HCT116 (cell line): ENCODE measurements at regions not wholly inside any gene's neighbourhood (a gene's known extent, or its start where the extent isn't known, plus 50 kb on each side); places are given as distances from the start of the nearest gene placed in this dataset.
"Not testable (repeated sequence)": the region's sequence is repeated elsewhere in the genome, so short reads cannot be mapped to it uniquely, and the experiment has no call there.

Experiments
- ATAC-seq: fragments of 200-7000 bp; cut with Tn5 transposase; 2 replicates; pipeline ENCODE4 v1.9.1; 2020; ENCODE audit warnings: mild to moderate bottlenecking, moderate library complexity
- BruUV-seq: library from RNA; stranded (reverse); fragments of 400-500 nt; replicated peaks from 2 replicates; lab custom pipeline; 2021; lab: Mats Ljungman, UMichigan
- CTCF ChIA-PET: fragments of 300-600 bp; sonication (Branson Sonifier 250); formaldehyde crosslinking; loops from one replicate; lab custom pipeline; 2021; ENCODE audit warnings: antibody characterized with exemption; lab: Charles Lee
- POLR2A ChIA-PET: fragments of 300-600, 350-600 bp; sonication (Branson Sonifier 250); formaldehyde crosslinking; loops from one replicate; lab custom pipeline; 2021; ENCODE audit warnings: antibody characterized with exemption; lab: Charles Lee
- RAD21 ChIA-PET, 2 experiments: fragments of 300-600 bp; sonication (Branson Sonifier 250); formaldehyde crosslinking; loops; one replicate each; lab custom pipeline; 2023; ENCODE audit warnings: low total read pairs in 2 of 2; ENCODE audit not compliant: uncharacterized antibody in 2 of 2, unreplicated experiment in 2 of 2, low non-redundant PET in 1 of 2; lab: Charles Lee
- DNase-seq: peaks from one replicate; pipeline ENCODE4 v3.0.0-alpha.2; 2010; ENCODE audit warnings: low read depth, low spot score
- H2AFZ ChIP-seq: fragments of 200-600 bp; shearing (Covaris generic), sonication (generic); 2 replicates; pipeline ENCODE4 v1.6.1; 2017; ENCODE audit warnings: low read depth, mixed run types, mixed read lengths, antibody characterized with exemption, low read length; ENCODE audit not compliant: poor library complexity, severe bottlenecking
- H3K27ac ChIP-seq: 2 replicates; pipeline ENCODE4 v1.5.1; 2012; ENCODE audit warnings: low read depth, low read length
- H3K27me3 ChIP-seq: fragments of 200-600 bp; sonication (generic); 2 replicates; pipeline ENCODE4 v1.6.1; 2016; ENCODE audit warnings: mixed run types, low read length, mixed read lengths; ENCODE audit not compliant: insufficient read depth
- H3K36me3 ChIP-seq, 2 experiments: fragments of 200-500 bp in 1 of 2; fragments of 200-600 bp in 1 of 2; sonication (Bioruptor generic) in 1 of 2; sonication (generic) in 1 of 2; 2 replicates each; pipeline versions ENCODE4 v1.5.1 to v1.6.1; 2014 to 2016; ENCODE audit warnings: low read length in 2 of 2, inconsistent platforms in 1 of 2, mixed read lengths in 1 of 2, mixed run types in 1 of 2; ENCODE audit not compliant: insufficient read depth in 2 of 2, control insufficient read depth in 1 of 2
- H3K4me1 ChIP-seq, 2 experiments: fragments of 200-600 bp in 1 of 2; sonication (generic) in 1 of 2; 2 replicates each; pipeline versions ENCODE4 v1.5.1 to v1.6.1; 2012 to 2017; ENCODE audit warnings: low read length in 2 of 2, inconsistent platforms in 1 of 2, mild to moderate bottlenecking in 1 of 2, mixed read lengths in 1 of 2, mixed run types in 1 of 2, moderate library complexity in 1 of 2; ENCODE audit not compliant: insufficient read depth in 2 of 2, control insufficient read depth in 1 of 2
- H3K4me2 ChIP-seq: fragments of 200-600 bp; sonication (generic); 2 replicates; pipeline ENCODE4 v1.6.1; 2017; ENCODE audit warnings: mixed run types, low read length, mixed read lengths
- H3K4me3 ChIP-seq, 2 experiments: fragments of 200-600 bp in 1 of 2; sonication (generic) in 1 of 2; replicated peaks in 1 of 2; 2 replicates each; pipeline ENCODE4 v1.5.1; 2011 to 2016; ENCODE audit warnings: low read length in 2 of 2, control low read depth in 1 of 2, low read depth in 1 of 2, mild to moderate bottlenecking in 1 of 2, mixed read lengths in 1 of 2, mixed run types in 1 of 2
- H3K79me2 ChIP-seq: fragments of 200-600 bp; sonication (generic); 2 replicates; pipeline ENCODE4 v1.6.1; 2017; ENCODE audit warnings: mild to moderate bottlenecking, mixed run types, low read length, moderate library complexity, mixed read lengths; ENCODE audit not compliant: insufficient read depth
- H3K9ac ChIP-seq: fragments of 200-600 bp; sonication (generic); 2 replicates; pipeline ENCODE4 v1.6.1; 2016; ENCODE audit warnings: low read length, mixed read lengths
- H3K9me2 ChIP-seq: fragments of 200-600 bp; sonication (generic), shearing (Covaris generic); 2 replicates; pipeline ENCODE4 v1.6.1; 2017; ENCODE audit warnings: mixed run types, mild to moderate bottlenecking, moderate library complexity; ENCODE audit not compliant: insufficient read depth
- H3K9me3 ChIP-seq, 2 experiments: fragments of 200-500 bp in 1 of 2; fragments of 200-600 bp in 1 of 2; sonication (Bioruptor generic) in 1 of 2; sonication (generic) in 1 of 2; 2 replicates each; pipeline ENCODE4 v1.6.1; 2014 to 2017; ENCODE audit warnings: low read length in 2 of 2, mixed read lengths in 2 of 2, inconsistent platforms in 1 of 2, low read depth in 1 of 2, mild to moderate bottlenecking in 1 of 2, mixed run types in 1 of 2, moderate library complexity in 1 of 2; ENCODE audit not compliant: control insufficient read depth in 1 of 2, insufficient read depth in 1 of 2
- H4K20me1 ChIP-seq: fragments of 200-600 bp; sonication (generic), shearing (Covaris generic); 2 replicates; pipeline ENCODE4 v1.6.1; 2017; ENCODE audit warnings: mixed run types, mild to moderate bottlenecking, moderate library complexity; ENCODE audit not compliant: insufficient read depth
- EGR1 ChIP-seq: IDR thresholded peaks from 2 replicates; pipeline ENCODE4 v1.6.1; 2012; ENCODE audit warnings: low read depth
- EZH2 ChIP-seq: fragments of 200-600 bp; sonication (generic); IDR thresholded peaks from 2 replicates; pipeline ENCODE4 v1.6.1; 2017; ENCODE audit warnings: antibody characterized with exemption, mixed run types
- FOSL1 ChIP-seq: IDR thresholded peaks from 2 replicates; pipeline ENCODE4 v1.6.1; 2012; ENCODE audit warnings: low read depth
- POLR2A ChIP-seq: IDR thresholded peaks from 2 replicates; pipeline ENCODE4 v1.7.0; 2011; ENCODE audit warnings: borderline replicate concordance; ENCODE audit not compliant: insufficient read depth, insufficient read length; ENCODE audit errors: extremely low read depth
- SRF ChIP-seq: IDR thresholded peaks from 2 replicates; pipeline ENCODE4 v1.6.1; 2012; ENCODE audit warnings: low read depth
- intact Hi-C: fragments of 100-400 bp; cut with micrococcal nuclease; formaldehyde crosslinking; loops from 2 replicates; pipeline ENCODE4 v1.10.0; 2022
- TF ChIP-seq, protein P1 (sequence below): IDR thresholded peaks from 2 replicates; pipeline ENCODE4 v1.6.1; 2012; ENCODE audit warnings: low read depth
- TF ChIP-seq, protein P2 (sequence below), 3 experiments: fragments of 200-600 bp in 1 of 3; sonication (generic) in 1 of 3; IDR thresholded peaks in 2 of 3; conservative IDR thresholded peaks in 1 of 3; 2 replicates each; pipeline ENCODE4 v1.5.1; 2012 to 2017; ENCODE audit warnings: low read depth in 2 of 3, low read length in 2 of 3, antibody characterized with exemption in 1 of 3, borderline replicate concordance in 1 of 3, control low read depth in 1 of 3, mild to moderate bottlenecking in 1 of 3, mixed read lengths in 1 of 3, mixed run types in 1 of 3, moderate library complexity in 1 of 3; ENCODE audit not compliant: insufficient read depth in 1 of 3
- TF ChIP-seq, protein P3 (sequence below): IDR thresholded peaks from 2 replicates; pipeline ENCODE4 v1.6.1; 2011; ENCODE audit warnings: mild to moderate bottlenecking, low read length, moderate library complexity; ENCODE audit not compliant: insufficient replicate concordance; ENCODE audit errors: extremely low read depth

DNA sequence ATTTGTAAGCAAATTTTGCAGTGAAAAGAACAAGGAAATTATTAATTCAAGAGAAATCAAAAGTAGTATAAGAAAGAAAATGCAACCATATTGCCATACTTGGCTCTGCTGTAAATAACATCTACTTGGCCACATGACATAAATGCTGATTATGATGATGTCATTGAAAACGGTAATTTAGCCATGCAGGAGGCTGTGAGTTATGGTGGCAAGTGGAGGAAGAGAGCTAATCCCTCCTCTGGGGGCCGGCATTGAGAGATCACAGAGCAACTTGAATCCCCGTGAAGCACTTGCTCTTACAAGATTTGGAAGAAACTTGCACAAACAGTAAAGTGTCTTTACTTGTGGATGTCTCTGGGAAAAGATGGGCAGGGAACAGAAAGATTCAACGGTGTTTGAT lies 456.6 kb downstream of the PREX1 start:
- TF ChIP-seq POLR2A (no peak), SRF (no peak), EZH2 (no peak), EGR1 (no peak), FOSL1 (no peak)
- TF ChIP-seq, protein P1, sequence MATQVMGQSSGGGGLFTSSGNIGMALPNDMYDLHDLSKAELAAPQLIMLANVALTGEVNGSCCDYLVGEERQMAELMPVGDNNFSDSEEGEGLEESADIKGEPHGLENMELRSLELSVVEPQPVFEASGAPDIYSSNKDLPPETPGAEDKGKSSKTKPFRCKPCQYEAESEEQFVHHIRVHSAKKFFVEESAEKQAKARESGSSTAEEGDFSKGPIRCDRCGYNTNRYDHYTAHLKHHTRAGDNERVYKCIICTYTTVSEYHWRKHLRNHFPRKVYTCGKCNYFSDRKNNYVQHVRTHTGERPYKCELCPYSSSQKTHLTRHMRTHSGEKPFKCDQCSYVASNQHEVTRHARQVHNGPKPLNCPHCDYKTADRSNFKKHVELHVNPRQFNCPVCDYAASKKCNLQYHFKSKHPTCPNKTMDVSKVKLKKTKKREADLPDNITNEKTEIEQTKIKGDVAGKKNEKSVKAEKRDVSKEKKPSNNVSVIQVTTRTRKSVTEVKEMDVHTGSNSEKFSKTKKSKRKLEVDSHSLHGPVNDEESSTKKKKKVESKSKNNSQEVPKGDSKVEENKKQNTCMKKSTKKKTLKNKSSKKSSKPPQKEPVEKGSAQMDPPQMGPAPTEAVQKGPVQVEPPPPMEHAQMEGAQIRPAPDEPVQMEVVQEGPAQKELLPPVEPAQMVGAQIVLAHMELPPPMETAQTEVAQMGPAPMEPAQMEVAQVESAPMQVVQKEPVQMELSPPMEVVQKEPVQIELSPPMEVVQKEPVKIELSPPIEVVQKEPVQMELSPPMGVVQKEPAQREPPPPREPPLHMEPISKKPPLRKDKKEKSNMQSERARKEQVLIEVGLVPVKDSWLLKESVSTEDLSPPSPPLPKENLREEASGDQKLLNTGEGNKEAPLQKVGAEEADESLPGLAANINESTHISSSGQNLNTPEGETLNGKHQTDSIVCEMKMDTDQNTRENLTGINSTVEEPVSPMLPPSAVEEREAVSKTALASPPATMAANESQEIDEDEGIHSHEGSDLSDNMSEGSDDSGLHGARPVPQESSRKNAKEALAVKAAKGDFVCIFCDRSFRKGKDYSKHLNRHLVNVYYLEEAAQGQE, result no peak
- TF ChIP-seq, protein P2, sequence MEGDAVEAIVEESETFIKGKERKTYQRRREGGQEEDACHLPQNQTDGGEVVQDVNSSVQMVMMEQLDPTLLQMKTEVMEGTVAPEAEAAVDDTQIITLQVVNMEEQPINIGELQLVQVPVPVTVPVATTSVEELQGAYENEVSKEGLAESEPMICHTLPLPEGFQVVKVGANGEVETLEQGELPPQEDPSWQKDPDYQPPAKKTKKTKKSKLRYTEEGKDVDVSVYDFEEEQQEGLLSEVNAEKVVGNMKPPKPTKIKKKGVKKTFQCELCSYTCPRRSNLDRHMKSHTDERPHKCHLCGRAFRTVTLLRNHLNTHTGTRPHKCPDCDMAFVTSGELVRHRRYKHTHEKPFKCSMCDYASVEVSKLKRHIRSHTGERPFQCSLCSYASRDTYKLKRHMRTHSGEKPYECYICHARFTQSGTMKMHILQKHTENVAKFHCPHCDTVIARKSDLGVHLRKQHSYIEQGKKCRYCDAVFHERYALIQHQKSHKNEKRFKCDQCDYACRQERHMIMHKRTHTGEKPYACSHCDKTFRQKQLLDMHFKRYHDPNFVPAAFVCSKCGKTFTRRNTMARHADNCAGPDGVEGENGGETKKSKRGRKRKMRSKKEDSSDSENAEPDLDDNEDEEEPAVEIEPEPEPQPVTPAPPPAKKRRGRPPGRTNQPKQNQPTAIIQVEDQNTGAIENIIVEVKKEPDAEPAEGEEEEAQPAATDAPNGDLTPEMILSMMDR (IDR thresholded peaks at IDR 0.05 in 2 of 3, conservative IDR thresholded peaks at IDR 0.05 in 1 of 3; ENCODE audit: borderline replicate concordance in 1 of 3, insufficient read depth in 1 of 3, low read depth in 2 of 3, low read length in 2 of 3), result no peak
- TF ChIP-seq, protein P3, sequence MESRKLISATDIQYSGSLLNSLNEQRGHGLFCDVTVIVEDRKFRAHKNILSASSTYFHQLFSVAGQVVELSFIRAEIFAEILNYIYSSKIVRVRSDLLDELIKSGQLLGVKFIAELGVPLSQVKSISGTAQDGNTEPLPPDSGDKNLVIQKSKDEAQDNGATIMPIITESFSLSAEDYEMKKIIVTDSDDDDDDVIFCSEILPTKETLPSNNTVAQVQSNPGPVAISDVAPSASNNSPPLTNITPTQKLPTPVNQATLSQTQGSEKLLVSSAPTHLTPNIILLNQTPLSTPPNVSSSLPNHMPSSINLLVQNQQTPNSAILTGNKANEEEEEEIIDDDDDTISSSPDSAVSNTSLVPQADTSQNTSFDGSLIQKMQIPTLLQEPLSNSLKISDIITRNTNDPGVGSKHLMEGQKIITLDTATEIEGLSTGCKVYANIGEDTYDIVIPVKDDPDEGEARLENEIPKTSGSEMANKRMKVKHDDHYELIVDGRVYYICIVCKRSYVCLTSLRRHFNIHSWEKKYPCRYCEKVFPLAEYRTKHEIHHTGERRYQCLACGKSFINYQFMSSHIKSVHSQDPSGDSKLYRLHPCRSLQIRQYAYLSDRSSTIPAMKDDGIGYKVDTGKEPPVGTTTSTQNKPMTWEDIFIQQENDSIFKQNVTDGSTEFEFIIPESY, result no peak
- H3K4me3 ChIP-seq, result no peak overlapping the region
- no peak overlapping the region for H3K9ac ChIP-seq
- H3K4me1 ChIP-seq, result peaks cover 0 to 9% of the 10 kb centered on the region in 2 experiments; a peak in 2 of 4 replicates
- ATAC-seq (no peak), DNase-seq (no peak)
- no TSS peak for BruUV-seq
- ChIA-PET RAD21 (no interaction called here), POLR2A (no interaction called here), CTCF (no interaction called here)
- no peaks in the 10 kb centered on the region; a peak in 1 of 4 replicates for H3K9me3 ChIP-seq
- H4K20me1 ChIP-seq, result no peaks in the 10 kb centered on the region
- no peaks in the 10 kb centered on the region for H3K36me3 ChIP-seq
- no peak overlapping the region for H3K27ac ChIP-seq
- H3K79me2 ChIP-seq, result no peaks in the 10 kb centered on the region
- H2AFZ ChIP-seq, result no peak overlapping the region
- no peaks in the 10 kb centered on the region for H3K9me2 ChIP-seq
- no peak overlapping the region for H3K4me2 ChIP-seq
- H3K27me3 ChIP-seq, result no peaks in the 10 kb centered on the region
- intact Hi-C loops, result no loop called here

DNA sequence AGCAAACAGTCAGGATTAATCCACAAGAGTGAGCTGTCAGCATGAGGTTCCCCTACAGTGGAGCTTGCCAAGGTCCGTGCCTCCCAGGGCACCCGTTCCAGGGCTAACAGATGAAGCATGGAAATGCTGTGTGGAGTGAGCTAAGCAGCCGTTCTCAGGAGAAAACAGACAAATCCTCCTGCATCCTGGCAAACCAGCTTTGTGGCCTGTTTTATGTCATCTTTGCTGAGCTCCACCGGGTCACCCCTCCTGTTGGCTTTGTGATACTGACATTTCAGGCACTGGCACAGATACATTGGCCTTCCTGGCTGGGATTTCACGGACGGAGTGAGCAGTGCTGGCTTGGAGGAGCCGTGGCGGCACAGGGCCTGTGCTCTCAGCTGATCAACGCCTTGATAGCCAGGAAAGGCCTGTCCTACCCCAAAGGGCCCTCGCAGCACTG lies 459.2 kb downstream of the PREX1 start:
- not testable (repeated sequence) for ATAC-seq

More for the DNA sequence above, 459.2 kb downstream of the PREX1 start:
- H3K79me2 ChIP-seq, H3K27me3 ChIP-seq, H4K20me1 ChIP-seq, H3K4me3 ChIP-seq, H3K27ac ChIP-seq, H2AFZ ChIP-seq, H3K9me3 ChIP-seq, H3K4me1 ChIP-seq, DNase-seq, RAD21 ChIA-PET, H3K36me3 ChIP-seq, intact Hi-C loops, H3K9me2 ChIP-seq, H3K4me2 ChIP-seq, H3K9ac ChIP-seq, POLR2A ChIA-PET, CTCF ChIA-PET, BruUV-seq: not testable (repeated sequence)
